ENCODE measurements at regions not wholly inside any gene's neighbourhood (a gene's known extent, or its start where the extent isn't known, plus 50 kb on each side); places are given as distances from the start of the nearest gene placed in this dataset.

DNA sequence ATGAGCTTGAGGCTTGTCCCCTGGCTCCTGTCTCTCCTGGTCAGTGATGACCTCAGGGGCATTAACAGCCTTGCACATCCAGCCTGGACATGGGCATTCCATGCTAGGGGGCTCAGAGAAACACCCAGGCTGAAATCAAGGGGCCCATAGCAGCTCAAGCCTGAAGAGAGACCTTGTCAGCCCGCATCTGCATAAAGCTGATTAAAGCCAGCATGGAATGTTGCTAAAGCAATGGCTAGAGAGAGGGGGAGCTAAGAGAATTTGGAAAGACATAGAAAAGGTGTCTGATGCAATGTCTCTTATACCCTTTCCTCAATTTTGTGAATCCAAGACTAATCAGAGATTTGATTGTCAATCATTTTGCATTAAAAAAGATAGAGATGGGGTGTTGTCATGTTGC is 51.4 kb upstream of the WSCD1 start:
- TF ChIP-seq, protein P1, sequence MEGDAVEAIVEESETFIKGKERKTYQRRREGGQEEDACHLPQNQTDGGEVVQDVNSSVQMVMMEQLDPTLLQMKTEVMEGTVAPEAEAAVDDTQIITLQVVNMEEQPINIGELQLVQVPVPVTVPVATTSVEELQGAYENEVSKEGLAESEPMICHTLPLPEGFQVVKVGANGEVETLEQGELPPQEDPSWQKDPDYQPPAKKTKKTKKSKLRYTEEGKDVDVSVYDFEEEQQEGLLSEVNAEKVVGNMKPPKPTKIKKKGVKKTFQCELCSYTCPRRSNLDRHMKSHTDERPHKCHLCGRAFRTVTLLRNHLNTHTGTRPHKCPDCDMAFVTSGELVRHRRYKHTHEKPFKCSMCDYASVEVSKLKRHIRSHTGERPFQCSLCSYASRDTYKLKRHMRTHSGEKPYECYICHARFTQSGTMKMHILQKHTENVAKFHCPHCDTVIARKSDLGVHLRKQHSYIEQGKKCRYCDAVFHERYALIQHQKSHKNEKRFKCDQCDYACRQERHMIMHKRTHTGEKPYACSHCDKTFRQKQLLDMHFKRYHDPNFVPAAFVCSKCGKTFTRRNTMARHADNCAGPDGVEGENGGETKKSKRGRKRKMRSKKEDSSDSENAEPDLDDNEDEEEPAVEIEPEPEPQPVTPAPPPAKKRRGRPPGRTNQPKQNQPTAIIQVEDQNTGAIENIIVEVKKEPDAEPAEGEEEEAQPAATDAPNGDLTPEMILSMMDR (IDR thresholded peaks at IDR 0.05), result no peak
- TF ChIP-seq EP300 (IDR thresholded peaks at IDR 0.05), result no peak

Measured in esophagus muscularis mucosa (tissue), 3 donors.